ENCODE measurements at regions not wholly inside any gene's neighbourhood (a gene's known extent, or its start where the extent isn't known, plus 50 kb on each side); places are given as distances from the start of the nearest gene placed in this dataset.

- ChIA-PET POLR2A (no interaction called here), CTCF (no interaction called here)
- no peak for DNase-seq (ENCODE audit: extremely low spot score)
- TF ChIP-seq ZNF384 (IDR thresholded peaks at IDR 0.05) = no peak
- no peak for TF ChIP-seq SP1 (IDR thresholded peaks at IDR 0.05)
- TF ChIP-seq ARNT (IDR thresholded peaks at IDR 0.05) = no peak
These were observed 167.4 kb downstream of the TEX36 start for GRCh38 chr10:125515571-125515970.

- TF ChIP-seq LEF1 (IDR thresholded peaks at IDR 0.05; ENCODE audit: borderline replicate concordance) (no peak), NFRKB (IDR thresholded peaks at IDR 0.05) (no peak), SUZ12 (IDR thresholded peaks at IDR 0.05) (no peak), BHLHE40 (IDR thresholded peaks at IDR 0.05; ENCODE audit: borderline replicate concordance) (no peak)
- TF ChIP-seq, protein P1, sequence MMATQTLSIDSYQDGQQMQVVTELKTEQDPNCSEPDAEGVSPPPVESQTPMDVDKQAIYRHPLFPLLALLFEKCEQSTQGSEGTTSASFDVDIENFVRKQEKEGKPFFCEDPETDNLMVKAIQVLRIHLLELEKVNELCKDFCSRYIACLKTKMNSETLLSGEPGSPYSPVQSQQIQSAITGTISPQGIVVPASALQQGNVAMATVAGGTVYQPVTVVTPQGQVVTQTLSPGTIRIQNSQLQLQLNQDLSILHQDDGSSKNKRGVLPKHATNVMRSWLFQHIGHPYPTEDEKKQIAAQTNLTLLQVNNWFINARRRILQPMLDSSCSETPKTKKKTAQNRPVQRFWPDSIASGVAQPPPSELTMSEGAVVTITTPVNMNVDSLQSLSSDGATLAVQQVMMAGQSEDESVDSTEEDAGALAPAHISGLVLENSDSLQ (IDR thresholded peaks at IDR 0.05) = no peak
- CTCF ChIA-PET = no interaction called here
- POLR2A ChIA-PET = interaction anchor here (0.7 kb wide), 1 partner anchor 42 kb away, joined by 3 read pairs; no protein-coding TSS in a partner anchor
- DNase-seq (ENCODE audit: extremely low spot score) = no peak
These were observed 168.5 kb downstream of the TEX36 start for GRCh38 chr10:125514206-125515162.

DNA sequence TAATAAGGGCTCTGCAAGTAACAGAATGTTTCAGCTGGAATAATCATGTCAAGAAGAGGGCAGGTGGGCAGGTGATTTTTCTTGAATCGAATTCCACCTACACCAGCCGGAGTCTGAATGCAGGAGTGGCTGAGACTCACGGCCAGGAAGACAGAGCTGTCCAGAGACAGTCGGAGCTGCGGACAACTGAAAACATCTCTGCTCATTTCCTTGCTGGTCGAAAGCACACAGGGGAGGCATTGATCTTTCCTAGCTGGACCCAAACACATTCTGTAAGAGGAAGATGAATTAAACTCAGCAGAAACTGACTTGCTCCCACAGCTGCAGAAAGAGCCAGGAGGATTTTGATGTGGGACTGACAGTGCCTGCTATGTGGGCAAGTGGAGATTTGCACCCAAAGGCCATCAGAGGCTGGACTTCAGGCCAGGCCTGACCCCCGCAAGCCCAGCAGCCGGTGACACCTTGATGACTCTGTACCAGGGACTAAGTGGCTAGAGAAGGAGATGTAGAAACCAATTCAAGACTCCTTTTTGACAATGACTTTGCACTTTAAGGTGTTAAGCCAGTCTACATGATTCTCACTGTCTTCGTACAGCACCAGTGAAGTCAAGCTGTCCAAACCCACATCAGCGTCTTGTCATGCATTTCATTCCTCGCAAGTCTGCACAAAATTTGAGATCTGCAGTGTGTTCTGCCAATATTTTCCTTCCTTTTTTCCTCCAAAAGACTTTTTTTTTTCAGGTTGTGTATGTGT is 169.4 kb downstream of the TEX36 start:
- TF ChIP-seq FOXA1 (IDR thresholded peaks at IDR 0.05) (no peak), CTBP1 (IDR thresholded peaks at IDR 0.05; ENCODE audit: borderline replicate concordance) (no peak), BHLHE40 (IDR thresholded peaks at IDR 0.05; ENCODE audit: borderline replicate concordance) (no peak), LEF1 (IDR thresholded peaks at IDR 0.05; ENCODE audit: borderline replicate concordance) (no peak), SP1 (IDR thresholded peaks at IDR 0.05) (no peak), NFRKB (IDR thresholded peaks at IDR 0.05) (no peak), TARDBP (IDR thresholded peaks at IDR 0.05) (no peak), SUZ12 (IDR thresholded peaks at IDR 0.05) (no peak), ELF4 (IDR thresholded peaks at IDR 0.05) (no peak), FOXK2 (IDR thresholded peaks at IDR 0.05) (no peak), L3MBTL2 (conservative IDR thresholded peaks at IDR 0.05) (no peak), FOXM1 (IDR thresholded peaks at IDR 0.05; ENCODE audit: borderline replicate concordance) (no peak)
- DNase-seq (ENCODE audit: extremely low spot score) = no peak
- ChIA-PET CTCF (no interaction called here), POLR2A (interaction anchor here (0.7 kb wide), 1 partner anchor 43 kb away, joined by 3 read pairs; no protein-coding TSS in a partner anchor)

DNA sequence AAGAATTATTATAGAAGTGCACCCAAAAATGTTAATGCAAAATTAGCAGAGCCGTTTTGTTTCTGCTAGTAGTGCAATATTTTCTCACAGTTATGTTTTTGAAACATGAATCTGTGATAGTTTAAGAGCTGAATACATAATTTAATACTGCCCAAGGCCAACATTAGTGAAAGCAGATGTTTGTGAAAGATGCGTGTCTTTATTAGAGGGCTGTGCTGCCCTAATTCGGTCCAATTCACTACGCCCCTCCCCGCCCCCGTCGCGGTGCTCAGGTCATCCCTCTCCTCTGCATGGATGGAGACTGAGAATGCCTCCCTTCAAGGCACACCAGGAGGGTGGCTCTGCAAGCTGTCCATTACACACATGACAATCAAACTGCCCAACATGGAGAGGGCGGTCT is 172.0 kb downstream of the TEX36 start:
- ChIA-PET POLR2A (no interaction called here), CTCF (interaction anchor here (1.2 kb wide), 1 partner anchor 120 kb away, joined by 3 read pairs; no protein-coding TSS in a partner anchor)
- no peak for DNase-seq (ENCODE audit: extremely low spot score)
- TF ChIP-seq NFRKB (IDR thresholded peaks at IDR 0.05) (no peak), CTBP1 (IDR thresholded peaks at IDR 0.05; ENCODE audit: borderline replicate concordance) (no peak), SUZ12 (IDR thresholded peaks at IDR 0.05) (no peak), ELF4 (IDR thresholded peaks at IDR 0.05) (no peak), BHLHE40 (IDR thresholded peaks at IDR 0.05; ENCODE audit: borderline replicate concordance) (no peak), HDGF (IDR thresholded peaks at IDR 0.05; ENCODE audit: borderline replicate concordance) (no peak), ZNF384 (IDR thresholded peaks at IDR 0.05) (no peak), LEF1 (IDR thresholded peaks at IDR 0.05; ENCODE audit: borderline replicate concordance) (no peak)
- TF ChIP-seq, protein P1 (IDR thresholded peaks at IDR 0.05) = no peak

DNA sequence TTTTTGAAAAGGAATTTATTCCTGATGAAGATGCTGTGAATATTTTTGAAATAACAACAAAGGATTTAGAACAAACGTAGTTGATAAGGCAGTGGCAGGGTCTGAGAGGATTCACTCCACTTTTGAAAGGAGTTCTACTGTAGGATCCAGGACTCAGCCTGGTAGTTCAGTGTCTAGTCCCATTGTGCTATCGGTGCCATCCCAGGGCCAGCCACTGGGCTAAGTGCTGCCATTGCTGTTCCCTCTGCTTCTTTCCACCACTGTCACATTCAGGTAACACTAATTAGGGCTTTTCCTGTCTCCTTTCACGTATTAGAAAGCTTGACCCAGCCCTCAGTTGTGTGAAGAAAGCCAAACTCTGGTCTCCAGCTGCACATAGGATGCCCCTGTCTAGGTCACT is 177.3 kb downstream of the TEX36 start:
- ChIA-PET POLR2A (no interaction called here), CTCF (no interaction called here)
- TF ChIP-seq FOXK2 (IDR thresholded peaks at IDR 0.05) (no peak), LEF1 (IDR thresholded peaks at IDR 0.05; ENCODE audit: borderline replicate concordance) (no peak), ARNT (IDR thresholded peaks at IDR 0.05) (no peak), SP1 (IDR thresholded peaks at IDR 0.05) (no peak), L3MBTL2 (conservative IDR thresholded peaks at IDR 0.05) (no peak), SUZ12 (IDR thresholded peaks at IDR 0.05) (no peak), ZNF384 (IDR thresholded peaks at IDR 0.05) (no peak), FOXA1 (IDR thresholded peaks at IDR 0.05) (no peak), ELF4 (IDR thresholded peaks at IDR 0.05) (no peak), HDGF (IDR thresholded peaks at IDR 0.05; ENCODE audit: borderline replicate concordance) (no peak), BHLHE40 (IDR thresholded peaks at IDR 0.05; ENCODE audit: borderline replicate concordance) (no peak), FOXM1 (IDR thresholded peaks at IDR 0.05; ENCODE audit: borderline replicate concordance) (no peak), TARDBP (IDR thresholded peaks at IDR 0.05) (no peak), CTBP1 (IDR thresholded peaks at IDR 0.05; ENCODE audit: borderline replicate concordance) (no peak)
- TF ChIP-seq, protein P1 (IDR thresholded peaks at IDR 0.05) = no peak
- DNase-seq (ENCODE audit: extremely low spot score) = no peak

DNA sequence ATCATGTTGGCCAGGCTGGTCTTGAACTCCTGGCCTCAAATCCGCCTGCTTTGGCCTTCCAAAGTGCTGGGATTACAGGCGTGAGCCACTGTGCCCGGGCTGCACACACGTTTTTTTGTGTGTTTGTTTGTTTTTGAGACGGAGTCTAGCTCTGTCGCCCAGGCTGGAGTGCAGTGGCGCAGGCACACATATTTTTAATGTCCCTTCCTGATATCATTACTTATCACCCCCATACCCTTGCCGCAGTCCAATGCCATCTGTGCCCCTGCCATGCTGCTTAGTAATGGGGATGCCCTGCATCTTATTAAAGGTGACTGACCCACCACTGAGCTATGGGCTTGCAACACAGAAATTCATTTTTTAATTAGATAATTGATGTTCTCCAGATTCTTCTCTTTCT is 180.7 kb downstream of the TEX36 start:
- TF ChIP-seq TARDBP (IDR thresholded peaks at IDR 0.05) (no peak), SUZ12 (IDR thresholded peaks at IDR 0.05) (no peak), FOXK2 (IDR thresholded peaks at IDR 0.05) (no peak), LEF1 (IDR thresholded peaks at IDR 0.05; ENCODE audit: borderline replicate concordance) (no peak), CTBP1 (IDR thresholded peaks at IDR 0.05; ENCODE audit: borderline replicate concordance) (no peak), FOXM1 (IDR thresholded peaks at IDR 0.05; ENCODE audit: borderline replicate concordance) (no peak), L3MBTL2 (conservative IDR thresholded peaks at IDR 0.05) (no peak), HDGF (IDR thresholded peaks at IDR 0.05; ENCODE audit: borderline replicate concordance) (no peak), BHLHE40 (IDR thresholded peaks at IDR 0.05; ENCODE audit: borderline replicate concordance) (no peak), SP1 (IDR thresholded peaks at IDR 0.05) (no peak), FOXA1 (IDR thresholded peaks at IDR 0.05) (no peak), ARNT (IDR thresholded peaks at IDR 0.05) (no peak), NFRKB (IDR thresholded peaks at IDR 0.05) (no peak), ZNF384 (IDR thresholded peaks at IDR 0.05) (no peak), ELF4 (IDR thresholded peaks at IDR 0.05) (no peak)
- TF ChIP-seq, protein P1 (IDR thresholded peaks at IDR 0.05) = no peak
- CTCF ChIA-PET = no interaction called here
- POLR2A ChIA-PET = no interaction called here
- no peak for DNase-seq (ENCODE audit: extremely low spot score)
